Stomach (tissue), 8 donors: ENCODE measurements at regions not wholly inside any gene's neighbourhood (a gene's known extent, or its start where the extent isn't known, plus 50 kb on each side); places are given as distances from the start of the nearest gene placed in this dataset.

Experiments
- DNase-seq, 2 donors: peaks; one replicate each; pipeline versions ENCODE4 v3.0.0 to v3.0.0-alpha.2; 2013 to 2019
- H3K27ac ChIP-seq, 5 donors: fragments of 200-600 bp in 4 of 5; sonication (generic) in 4 of 5; one replicate each; pipeline ENCODE4 v1.5.1; 2013 to 2019; ENCODE audit warnings: mild to moderate bottlenecking in 1 of 5, moderate library complexity in 1 of 5
- H3K27me3 ChIP-seq, 3 donors: fragments of 200-600 bp; sonication (generic); one replicate each; pipeline ENCODE4 v1.5.1; 2017 to 2019; ENCODE audit warnings: mixed run types in 1 of 3
- H3K36me3 ChIP-seq, 4 donors: fragments of 200-600 bp; sonication (generic); 1 replicate in 3 of 4; 2 replicates in 1 of 4; pipeline ENCODE4 v1.5.1; 2016 to 2019
- H3K4me1 ChIP-seq, 4 donors: fragments of 200-600 bp; sonication (generic); one replicate each; pipeline ENCODE4 v1.5.1; 2016 to 2019
- H3K4me3 ChIP-seq, 4 donors: fragments of 200-600 bp; sonication (generic) in 3 of 4; one replicate each; pipeline ENCODE4 v1.5.1; 2016 to 2019; ENCODE audit warnings: mild to moderate bottlenecking in 1 of 4
- H3K9me3 ChIP-seq, 4 donors: fragments of 200-600 bp; sonication (generic); one replicate each; pipeline ENCODE4 v1.5.1; 2016 to 2019
- CTCF ChIP-seq, 7 experiments: fragments of 450-650 bp in 4 of 7; fragments of 200-600 bp in 3 of 7; sonication (generic) in 3 of 7; IDR thresholded peaks; one replicate each; pipeline ENCODE4 v1.5.1; 2016 to 2019; ENCODE audit warnings: antibody characterized with exemption in 7 of 7, control low read depth in 2 of 7, mild to moderate bottlenecking in 1 of 7
- EP300 ChIP-seq: sonication (generic); formaldehyde crosslinking; IDR thresholded peaks from one replicate; pipeline ENCODE4 v1.6.1; 2017; ENCODE audit warnings: antibody characterized with exemption
- POLR2A ChIP-seq, 4 donors: fragments of 450-650 bp; IDR thresholded peaks; one replicate each; pipeline ENCODE4 v1.6.1; 2016; ENCODE audit warnings: antibody characterized with exemption in 4 of 4, control low read depth in 2 of 4, mild to moderate bottlenecking in 1 of 4, moderate library complexity in 1 of 4
- POLR2AphosphoS5 ChIP-seq, 3 donors: sonication (generic); formaldehyde crosslinking; IDR thresholded peaks; one replicate each; pipeline ENCODE4 v1.6.1; 2016; ENCODE audit warnings: antibody characterized with exemption in 3 of 3
- WGBS, 5 donors: extraction: QIAGEN DNeasy Blood & Tissue Kit in 3 of 5; methylation state at CpG; one replicate each; pipeline versions ENCODE4 v1.1.5 to v1.1.7; 2013 to 2018; 5-methylcytosine and 5-hydroxymethylcytosine counted together
- intact Hi-C: fragments of 100-400 bp; cut with DNase I; formaldehyde crosslinking; loops from one replicate; pipeline ENCODE4 v1.15.1; 2023; ENCODE audit warnings: low total_unique reads
- donor health status: healthy with polysubstance abuse.
- donor health status: Bipolar disorder and iron deficiency.
- donor health status: healthy.

GRCh38 chr3:107892955-107893624 lies 197.7 kb downstream of the CD47 start:
- H3K36me3 ChIP-seq, result no peaks in the 10 kb centered on the region
- TF ChIP-seq CTCF (IDR thresholded peaks at IDR 0.05) (no peak), POLR2AphosphoS5 (IDR thresholded peaks at IDR 0.05) (no peak), POLR2A (IDR thresholded peaks at IDR 0.05) (no peak), EP300 (no peak)
- H3K4me1 ChIP-seq, result peaks cover 0 to 3% (median 0%) of the 10 kb centered on the region in 4 donors
- H3K9me3 ChIP-seq, result peaks cover 0 to 6% (median 3%) of the 10 kb centered on the region in 4 donors
- H3K27me3 ChIP-seq, result peaks cover 0 to 9% (median 0%) of the 10 kb centered on the region in 3 donors
- intact Hi-C loops, result no loop called here
- DNase-seq, result no peak
- no peak overlapping the region for H3K4me3 ChIP-seq
- WGBS, 5 donors, result 49 to 62% (median 52%) methylated on average over 7 of the region's 7 CpGs
- H3K27ac ChIP-seq, result no peak overlapping the region

- H3K4me3 ChIP-seq, result no peak overlapping the region
- peaks cover 0 to 6% (median 3%) of the 10 kb centered on the region in 4 donors for H3K9me3 ChIP-seq
- no peaks in the 10 kb centered on the region for H3K4me1 ChIP-seq
- no peaks in the 10 kb centered on the region for H3K27me3 ChIP-seq
- intact Hi-C loops, result no loop called here
- 32 to 56% (median 44%) methylated on average over 2 of the region's 2 CpGs for WGBS, 5 donors
- DNase-seq, result peak in 1 of 2 donors; percentile 47
- H3K36me3 ChIP-seq, result no peaks in the 10 kb centered on the region
- H3K27ac ChIP-seq, result no peak overlapping the region
- TF ChIP-seq POLR2A (IDR thresholded peaks at IDR 0.05), result no peak
- TF ChIP-seq EP300, result no peak
- TF ChIP-seq CTCF (IDR thresholded peaks at IDR 0.05), result no peak
- TF ChIP-seq POLR2AphosphoS5 (IDR thresholded peaks at IDR 0.05), result no peak
Measured at GRCh38 chr3:107884719-107885460, 205.9 kb downstream of the CD47 start.

GRCh38 chr3:107884028-107884427 lies 206.8 kb downstream of the CD47 start:
- TF ChIP-seq EP300, result no peak
- no peak for TF ChIP-seq CTCF (IDR thresholded peaks at IDR 0.05)
- no peak for TF ChIP-seq POLR2AphosphoS5 (IDR thresholded peaks at IDR 0.05)
- TF ChIP-seq POLR2A (IDR thresholded peaks at IDR 0.05), result no peak

GRCh38 chr3:107882881-107883280 lies 207.9 kb downstream of the CD47 start:
- H3K9me3 ChIP-seq, result no peaks in the 10 kb centered on the region
- intact Hi-C loops, result no loop called here
- TF ChIP-seq CTCF (IDR thresholded peaks at IDR 0.05), result no peak
- H3K27me3 ChIP-seq, result no peaks in the 10 kb centered on the region
- H3K4me1 ChIP-seq, result no peaks in the 10 kb centered on the region
- 83 to 90% (median 85%) methylated on average over 7 of the region's 7 CpGs for WGBS, 5 donors
- H3K4me3 ChIP-seq, result no peak overlapping the region
- H3K36me3 ChIP-seq, result no peaks in the 10 kb centered on the region
- DNase-seq, result peak in 1 of 2 donors; percentile 11
- H3K27ac ChIP-seq, result no peak overlapping the region

More at GRCh38 chr3:107884028-107884427, 206.8 kb downstream of the CD47 start:
- intact Hi-C loops, result no loop called here
- H3K4me1 ChIP-seq, result no peaks in the 10 kb centered on the region
- no peaks in the 10 kb centered on the region for H3K27me3 ChIP-seq
- no peak for DNase-seq
- H3K9me3 ChIP-seq, result peaks cover 0 to under 1% (median under 1%) of the 10 kb centered on the region in 4 donors
- no peaks in the 10 kb centered on the region for H3K36me3 ChIP-seq
- no peak overlapping the region for H3K27ac ChIP-seq
- H3K4me3 ChIP-seq, result no peak overlapping the region
